Choroid plexus epithelial cell (primary cell): ENCODE measurements at regions not wholly inside any gene's neighbourhood (a gene's known extent, or its start where the extent isn't known, plus 50 kb on each side); places are given as distances from the start of the nearest gene placed in this dataset.

Experiments
- DNase-seq: peaks from one replicate; pipeline ENCODE4 v3.0.0-alpha.2; 2010; ENCODE audit warnings: low read depth
- H3K4me3 ChIP-seq: 2 replicates; pipeline ENCODE4 v1.5.1; 2011; ENCODE audit warnings: low read depth, mild to moderate bottlenecking, control low read depth, low read length, moderate library complexity
- TF ChIP-seq, protein P1 (sequence below): conservative IDR thresholded peaks from 2 replicates; pipeline ENCODE4 v1.5.1; 2011; ENCODE audit warnings: low read depth, mild to moderate bottlenecking, control low read depth, inconsistent platforms, low read length, moderate library complexity

DNA sequence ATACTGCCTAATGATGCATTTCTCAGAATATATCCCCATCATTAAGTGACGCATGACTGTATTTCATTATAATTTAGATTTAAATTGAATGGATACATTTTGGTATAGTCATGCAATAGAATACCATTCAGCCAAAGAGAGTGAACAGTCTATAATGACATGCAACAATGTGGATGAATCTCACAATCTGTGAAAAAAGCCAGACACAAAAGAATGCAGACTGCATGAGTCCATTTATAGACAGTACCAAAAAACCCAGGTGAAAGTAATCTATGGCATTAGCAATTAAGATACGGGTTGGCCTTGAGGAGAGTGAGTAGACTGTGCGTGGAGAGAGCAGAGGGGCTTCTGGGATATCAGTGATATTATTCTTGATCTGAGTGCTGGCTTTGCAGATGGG lies 239.7 kb upstream of the PGRMC2 start:
- TF ChIP-seq, protein P1, sequence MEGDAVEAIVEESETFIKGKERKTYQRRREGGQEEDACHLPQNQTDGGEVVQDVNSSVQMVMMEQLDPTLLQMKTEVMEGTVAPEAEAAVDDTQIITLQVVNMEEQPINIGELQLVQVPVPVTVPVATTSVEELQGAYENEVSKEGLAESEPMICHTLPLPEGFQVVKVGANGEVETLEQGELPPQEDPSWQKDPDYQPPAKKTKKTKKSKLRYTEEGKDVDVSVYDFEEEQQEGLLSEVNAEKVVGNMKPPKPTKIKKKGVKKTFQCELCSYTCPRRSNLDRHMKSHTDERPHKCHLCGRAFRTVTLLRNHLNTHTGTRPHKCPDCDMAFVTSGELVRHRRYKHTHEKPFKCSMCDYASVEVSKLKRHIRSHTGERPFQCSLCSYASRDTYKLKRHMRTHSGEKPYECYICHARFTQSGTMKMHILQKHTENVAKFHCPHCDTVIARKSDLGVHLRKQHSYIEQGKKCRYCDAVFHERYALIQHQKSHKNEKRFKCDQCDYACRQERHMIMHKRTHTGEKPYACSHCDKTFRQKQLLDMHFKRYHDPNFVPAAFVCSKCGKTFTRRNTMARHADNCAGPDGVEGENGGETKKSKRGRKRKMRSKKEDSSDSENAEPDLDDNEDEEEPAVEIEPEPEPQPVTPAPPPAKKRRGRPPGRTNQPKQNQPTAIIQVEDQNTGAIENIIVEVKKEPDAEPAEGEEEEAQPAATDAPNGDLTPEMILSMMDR = no peak
- peak; percentile 23 for DNase-seq
- H3K4me3 ChIP-seq = no peak overlapping the region

DNA sequence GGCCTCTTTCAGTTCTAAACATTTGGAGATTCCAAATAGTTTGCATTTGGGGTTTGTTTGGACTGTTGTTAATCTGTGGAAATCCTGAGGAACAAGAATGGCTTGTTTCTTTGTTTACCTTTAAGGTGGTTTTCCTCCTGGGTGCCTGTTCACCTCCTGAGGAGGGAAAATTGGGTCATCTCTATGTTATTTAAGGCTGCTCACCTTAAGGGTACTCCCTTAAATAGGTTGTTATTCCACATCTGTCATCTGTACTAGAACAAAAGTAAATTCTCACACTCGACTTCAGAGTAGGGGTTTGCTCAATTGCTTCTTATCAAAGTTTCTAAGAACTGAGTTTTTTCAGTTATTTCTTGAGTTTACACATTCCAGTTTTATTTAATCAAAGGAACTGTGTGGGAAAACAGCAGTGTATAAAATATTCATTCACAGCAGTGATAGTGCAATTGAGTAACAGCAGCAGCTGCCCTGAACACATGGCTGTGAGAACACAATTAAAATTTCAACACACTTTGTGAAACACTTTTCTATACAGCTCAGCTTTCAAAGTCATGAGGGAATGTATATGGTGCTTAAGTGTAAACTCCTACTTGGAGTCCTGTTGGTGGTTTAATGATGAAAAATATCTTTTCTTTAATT lies 238.5 kb upstream of the PGRMC2 start:
- peak; percentile 83 for DNase-seq
- TF ChIP-seq, protein P1 = no peak
- H3K4me3 ChIP-seq = no peak overlapping the region

DNA sequence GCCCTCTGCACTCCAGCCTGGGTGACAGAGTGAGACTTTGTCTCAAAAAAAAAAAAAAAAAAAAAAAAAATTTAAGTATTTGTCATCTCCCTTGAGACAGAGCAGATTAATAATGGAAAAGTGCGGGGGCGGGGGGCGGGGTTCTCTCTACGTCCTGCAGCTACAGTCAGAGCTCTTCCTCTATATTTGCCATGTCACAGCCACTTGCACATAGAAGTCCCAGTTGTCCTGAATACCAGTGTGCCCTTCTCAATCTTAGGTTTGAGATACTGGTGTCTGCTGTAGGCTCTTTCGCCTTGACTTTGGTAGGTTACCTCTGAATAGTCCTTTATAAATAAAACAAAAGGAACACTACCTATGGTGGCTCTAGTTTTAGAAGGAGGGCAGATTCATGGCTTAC lies 237.8 kb upstream of the PGRMC2 start:
- DNase-seq = peak; percentile 67
- H3K4me3 ChIP-seq = no peak overlapping the region
- TF ChIP-seq, protein P1 = no peak

DNA sequence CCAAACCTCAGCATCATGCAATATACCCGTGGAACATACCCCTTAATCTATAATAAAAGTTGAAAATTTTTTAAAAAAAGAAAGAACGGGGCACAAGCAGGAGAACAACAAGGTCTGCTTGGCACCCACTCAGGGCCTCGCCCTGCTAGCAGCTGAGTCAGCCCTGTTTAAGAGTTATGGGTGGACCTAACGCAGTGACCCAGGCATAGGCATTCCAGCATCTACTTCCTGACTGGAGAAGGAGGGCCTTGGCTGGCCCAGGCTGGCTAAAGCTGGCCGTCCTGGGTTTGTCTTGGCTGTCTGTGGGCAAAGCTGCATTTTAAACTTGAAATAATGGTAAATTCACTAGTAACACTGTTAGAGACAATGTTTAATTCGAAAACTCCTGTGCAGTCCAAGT lies 236.7 kb upstream of the PGRMC2 start:
- DNase-seq = peak; percentile 79
- TF ChIP-seq, protein P1 = no peak
- H3K4me3 ChIP-seq = no peak overlapping the region

DNA sequence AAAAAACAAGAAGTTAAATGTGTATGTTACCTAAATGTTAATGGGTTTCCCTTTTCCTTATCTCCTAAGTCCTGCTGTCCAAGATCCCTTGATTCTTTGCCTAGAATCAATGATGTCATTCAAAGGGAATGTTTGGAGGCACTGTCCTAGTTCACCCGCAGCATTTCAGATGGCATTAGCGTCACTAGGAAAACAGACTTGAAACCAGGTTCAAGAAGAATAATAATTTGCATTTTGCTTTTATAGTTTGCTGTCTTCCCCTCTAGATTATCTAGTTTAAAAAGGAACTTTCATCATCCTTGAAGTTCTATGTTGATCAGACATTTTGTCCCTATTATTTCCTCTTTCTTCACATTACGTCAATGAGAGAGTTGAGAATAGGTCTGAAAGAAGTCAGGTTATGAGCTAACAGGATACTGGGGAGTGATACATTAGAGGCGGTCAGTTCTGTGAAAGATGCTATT lies 234.1 kb upstream of the PGRMC2 start:
- DNase-seq = peak; percentile 24
- TF ChIP-seq, protein P1 = no peak
- H3K4me3 ChIP-seq = no peak overlapping the region

DNA sequence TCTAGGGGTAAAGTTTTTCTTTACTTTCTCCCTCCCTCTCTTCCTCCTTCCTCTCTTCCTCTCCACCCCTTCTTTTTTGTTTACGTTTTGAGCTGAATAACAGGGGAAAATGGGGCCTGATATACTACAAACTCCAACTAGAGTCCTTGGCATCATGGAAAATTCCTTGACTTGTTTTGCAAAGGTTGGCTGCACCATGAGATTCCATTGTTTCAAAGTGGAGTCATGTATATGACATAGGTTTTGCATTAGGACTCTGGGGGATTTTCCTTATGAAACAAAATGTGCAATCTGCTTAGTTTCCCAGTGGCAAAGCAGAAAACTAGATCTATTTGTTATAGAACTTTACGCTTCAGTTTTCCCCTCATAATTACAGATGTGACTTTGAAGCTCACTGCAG lies 233.5 kb upstream of the PGRMC2 start:
- DNase-seq = peak; percentile 49
- TF ChIP-seq, protein P1 = no peak
- H3K4me3 ChIP-seq = no peak overlapping the region

DNA sequence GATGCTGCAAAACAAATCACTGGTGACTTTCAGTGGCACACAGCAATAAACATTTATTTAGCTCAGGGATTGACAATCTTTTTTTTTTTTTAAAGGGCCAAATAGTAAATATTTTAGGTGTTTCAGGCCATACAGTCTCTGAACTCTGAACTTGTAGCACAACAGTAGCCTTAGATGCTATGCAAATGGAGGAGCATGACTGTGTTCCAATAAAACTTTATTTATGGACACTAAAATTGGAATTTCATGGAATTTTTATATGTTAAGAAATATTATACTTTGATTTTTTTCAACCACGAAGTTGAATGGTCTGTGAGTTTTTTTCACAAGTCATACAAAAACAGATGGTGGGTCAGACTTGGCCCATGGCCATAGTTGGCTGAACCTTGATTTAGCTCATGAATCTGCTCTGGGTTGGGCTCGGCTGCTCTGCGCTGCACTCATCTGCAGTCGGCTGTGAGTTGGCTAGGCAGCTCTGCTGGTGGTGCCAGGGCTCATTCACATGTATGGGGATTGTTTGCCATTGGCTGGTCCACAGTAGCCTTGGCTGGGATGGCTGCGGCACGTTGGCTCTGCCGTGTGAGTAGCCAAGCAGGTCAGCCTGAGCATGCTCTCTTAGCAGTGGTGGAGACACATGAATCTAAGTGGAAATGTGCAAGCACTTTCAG lies 231.7 kb upstream of the PGRMC2 start:
- TF ChIP-seq, protein P1 = no peak
- DNase-seq = peak; percentile 55
- no peak overlapping the region for H3K4me3 ChIP-seq
